ENCODE measurements at regions not wholly inside any gene's neighbourhood (a gene's known extent, or its start where the extent isn't known, plus 50 kb on each side); places are given as distances from the start of the nearest gene placed in this dataset.

- TF ChIP-seq CTCF (IDR thresholded peaks at IDR 0.05 in 2 of 3, conservative IDR thresholded peaks at IDR 0.05 in 1 of 3; ENCODE audit: borderline replicate concordance in 1 of 3, insufficient read depth in 1 of 3, low read depth in 2 of 3, low read length in 2 of 3) (no peak), SIN3A (IDR thresholded peaks at IDR 0.05; ENCODE audit: low read depth) (no peak), MAX (IDR thresholded peaks at IDR 0.05) (no peak), CEBPB (IDR thresholded peaks at IDR 0.05; ENCODE audit: low read depth) (no peak)
Measured at GRCh38 chr21:26238646-26239045, 68.1 kb upstream of the APP start.

Measured in HCT116 (cell line).